Transverse colon (tissue), 4 donors: ENCODE measurements at regions not wholly inside any gene's neighbourhood (a gene's known extent, or its start where the extent isn't known, plus 50 kb on each side); places are given as distances from the start of the nearest gene placed in this dataset.
"Not testable (repeated sequence)": the region's sequence is repeated elsewhere in the genome, so short reads cannot be mapped to it uniquely, and the experiment has no call there.

Source experiments
- CTCF ChIP-seq, 5 experiments: fragments of 200-600 bp in 3 of 5; fragments of 450-650 bp in 2 of 5; sonication (generic) in 3 of 5; IDR thresholded peaks; 1 replicate in 2 of 5; 2 replicates in 3 of 5; pipeline ENCODE4 v1.5.1; 2016 to 2017; ENCODE audit warnings: antibody characterized with exemption in 5 of 5, inconsistent platforms in 3 of 5, mild to moderate bottlenecking in 2 of 5, moderate library complexity in 1 of 5
- EP300 ChIP-seq: sonication (generic); formaldehyde crosslinking; IDR thresholded peaks from one replicate; pipeline ENCODE4 v1.6.1; 2017; ENCODE audit warnings: antibody characterized with exemption, low read depth
- POLR2A ChIP-seq: fragments of 450-650 bp; IDR thresholded peaks from one replicate; pipeline ENCODE4 v1.6.1; 2016; ENCODE audit warnings: antibody characterized with exemption, mild to moderate bottlenecking, moderate library complexity
- POLR2AphosphoS5 ChIP-seq, 3 donors: sonication (generic); formaldehyde crosslinking; IDR thresholded peaks; one replicate each; pipeline ENCODE4 v1.6.1; 2016; ENCODE audit warnings: antibody characterized with exemption in 3 of 3

- not testable (repeated sequence) for TF ChIP-seq CTCF (IDR thresholded peaks at IDR 0.05); POLR2A; POLR2AphosphoS5 (IDR thresholded peaks at IDR 0.05); EP300
Observed at GRCh38 chr6:100196214-100196982, 202.4 kb upstream of the MCHR2 start.
